Activated CD4-positive, CD25-positive, alpha-beta regulatory T cell (primary cell): ENCODE measurements at regions not wholly inside any gene's neighbourhood (a gene's known extent, or its start where the extent isn't known, plus 50 kb on each side); places are given as distances from the start of the nearest gene placed in this dataset.
"Not testable (repeated sequence)": the region's sequence is repeated elsewhere in the genome, so short reads cannot be mapped to it uniquely, and the experiment has no call there.

Experiments used
- DNase-seq, 4 experiments: peaks; one replicate each; lab custom pipeline; 2025; lab: John Stamatoyannopoulos, UW

- DNase-seq: no peak
Observed at GRCh38 chr15:95009635-95010034, 778.3 kb downstream of the MCTP2 start.

- no peak for DNase-seq
Observed at GRCh38 chr15:95013381-95013780, 782.0 kb downstream of the MCTP2 start.

DNA sequence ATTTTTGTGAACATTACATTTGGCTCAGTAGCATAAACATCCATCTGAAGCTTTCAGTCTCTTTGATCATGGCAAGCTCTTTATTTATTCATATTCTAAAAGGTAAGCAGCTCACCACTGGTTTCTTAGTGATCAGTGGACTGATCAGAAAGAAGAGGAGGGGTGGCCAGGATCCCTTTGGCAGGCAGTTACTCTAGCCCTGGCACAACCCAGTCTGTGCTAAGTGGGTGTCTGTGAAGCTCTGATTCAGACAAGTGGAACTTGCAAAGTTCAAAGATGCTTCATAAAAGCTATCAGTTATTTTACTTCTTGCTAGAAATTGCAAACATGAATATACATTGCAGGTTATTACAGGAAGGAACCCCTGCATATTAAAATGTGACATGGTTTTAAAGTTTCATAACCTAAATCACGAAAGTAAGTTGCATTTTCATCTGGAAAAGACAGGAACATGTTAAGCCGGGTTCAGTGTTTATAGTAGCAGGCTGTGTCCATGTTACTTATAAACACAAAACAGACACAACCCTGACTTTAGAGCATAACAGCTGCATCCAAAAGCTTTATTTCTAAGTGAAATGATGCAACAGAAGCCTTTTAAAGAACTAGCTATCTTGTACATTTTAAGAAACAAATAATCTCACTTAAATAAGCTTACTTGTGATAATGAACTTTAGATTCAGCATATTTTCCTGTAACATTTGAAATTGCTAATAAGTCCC, 785.3 kb downstream of the MCTP2 start:
- DNase-seq: no peak

DNA sequence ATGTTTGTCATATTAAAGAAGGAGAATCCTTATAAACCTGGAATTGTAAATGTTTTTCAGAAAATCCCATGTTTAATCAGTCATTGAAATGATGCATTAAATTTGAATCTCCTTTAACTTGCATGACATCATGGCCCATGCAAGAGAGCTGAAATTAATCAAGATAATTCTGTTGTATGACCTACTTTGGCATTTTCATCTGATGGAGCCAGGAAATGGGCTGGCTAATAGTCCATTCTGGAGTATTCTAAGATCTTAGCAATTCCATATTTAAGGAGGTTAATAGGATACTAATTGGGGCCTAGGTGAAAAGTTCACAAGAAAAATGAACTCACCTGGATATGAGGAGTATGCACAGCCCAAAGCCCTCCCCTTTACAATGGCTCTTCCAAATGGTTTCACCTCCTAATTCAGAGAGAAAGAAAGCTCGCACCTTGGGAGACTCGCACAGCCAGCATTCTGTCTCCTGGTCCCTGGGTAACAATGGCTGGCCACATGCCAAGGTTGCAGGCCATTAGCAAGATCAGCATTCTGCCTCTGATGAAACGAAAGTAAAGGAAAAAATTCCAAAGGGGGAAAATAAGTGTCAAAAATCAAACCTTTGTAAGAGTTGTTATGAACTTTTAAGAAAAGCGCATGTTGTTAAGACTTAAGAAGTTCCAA, 786.4 kb downstream of the MCTP2 start:
- no peak for DNase-seq

DNA sequence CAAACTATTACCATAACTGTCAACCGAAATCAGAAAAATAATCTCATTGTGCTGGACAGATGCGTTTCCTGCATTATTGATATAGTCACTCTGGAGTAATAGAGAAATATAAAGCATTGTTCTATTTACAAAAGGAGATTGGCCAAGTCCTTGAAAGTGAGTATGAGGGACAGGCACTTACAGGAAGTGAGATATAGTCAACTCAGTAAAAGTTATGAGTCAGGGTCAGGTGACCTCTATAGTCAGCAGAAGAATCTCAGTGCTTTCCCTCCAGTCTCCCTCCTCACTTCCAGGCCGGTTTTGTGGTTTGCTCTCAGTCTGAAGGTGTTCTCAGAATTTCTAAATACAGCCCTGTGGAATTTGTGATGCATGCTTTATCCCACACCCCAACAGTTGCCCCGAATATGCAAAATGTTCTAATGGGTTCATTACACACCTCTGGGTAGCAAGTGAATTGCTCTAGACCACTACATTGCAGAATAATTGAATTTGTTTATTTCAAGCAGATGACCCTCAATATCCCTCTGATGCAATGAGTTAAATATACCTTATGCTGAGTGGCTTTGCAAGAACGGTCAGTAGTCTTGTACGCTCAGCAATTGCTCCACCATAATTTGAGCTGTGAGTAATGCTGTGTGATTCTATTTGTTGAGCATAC, 787.7 kb downstream of the MCTP2 start:
- no peak for DNase-seq

GRCh38 chr15:95019907-95020306, 788.5 kb downstream of the MCTP2 start:
- DNase-seq: no peak

- DNase-seq: no peak
Observed at GRCh38 chr15:95021816-95022215, 790.5 kb downstream of the MCTP2 start.

GRCh38 chr15:95024351-95024750, 793.0 kb downstream of the MCTP2 start:
- no peak for DNase-seq

GRCh38 chr15:95025924-95026728, 794.8 kb downstream of the MCTP2 start:
- no peak for DNase-seq

DNA sequence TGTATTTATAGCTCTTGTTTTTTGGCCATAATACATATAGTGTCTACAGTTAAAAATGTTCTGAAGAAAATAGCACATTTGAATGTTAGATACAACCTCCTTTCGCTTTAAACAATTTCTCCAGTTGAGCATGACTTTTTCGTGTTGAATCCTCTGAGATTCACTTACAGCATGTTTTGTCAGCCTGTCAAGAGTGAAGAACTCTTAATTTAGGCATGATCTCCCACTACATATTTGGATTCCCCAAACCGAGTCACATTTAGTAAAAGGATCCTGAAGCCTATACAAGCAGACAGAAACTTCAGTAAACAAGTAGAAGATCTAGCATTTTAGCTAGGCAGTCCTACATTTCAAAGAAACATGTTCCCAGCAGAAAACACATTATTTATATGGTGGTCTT, 796.6 kb downstream of the MCTP2 start:
- DNase-seq: no peak

- no peak for DNase-seq
Observed at GRCh38 chr15:95032156-95032555, 800.8 kb downstream of the MCTP2 start.

DNA sequence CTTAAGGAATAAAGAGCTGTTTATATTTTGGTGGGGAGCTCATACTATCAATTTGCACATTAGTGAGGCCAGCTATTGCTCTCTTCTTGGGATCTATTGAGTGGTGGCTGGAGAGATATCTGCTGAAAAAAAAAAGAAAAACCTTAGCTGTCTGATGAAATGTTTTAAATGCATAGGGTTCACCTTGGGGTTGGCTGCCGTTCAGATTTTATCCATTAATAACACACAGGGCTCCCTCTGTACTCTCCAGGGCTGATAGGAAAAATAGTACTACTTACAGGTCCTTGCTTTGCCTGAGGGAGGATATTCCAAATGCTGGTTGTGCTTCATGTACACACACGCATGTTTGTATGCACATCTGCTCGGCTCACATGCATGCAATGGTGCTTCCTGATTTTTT, 803.7 kb downstream of the MCTP2 start:
- no peak for DNase-seq

DNA sequence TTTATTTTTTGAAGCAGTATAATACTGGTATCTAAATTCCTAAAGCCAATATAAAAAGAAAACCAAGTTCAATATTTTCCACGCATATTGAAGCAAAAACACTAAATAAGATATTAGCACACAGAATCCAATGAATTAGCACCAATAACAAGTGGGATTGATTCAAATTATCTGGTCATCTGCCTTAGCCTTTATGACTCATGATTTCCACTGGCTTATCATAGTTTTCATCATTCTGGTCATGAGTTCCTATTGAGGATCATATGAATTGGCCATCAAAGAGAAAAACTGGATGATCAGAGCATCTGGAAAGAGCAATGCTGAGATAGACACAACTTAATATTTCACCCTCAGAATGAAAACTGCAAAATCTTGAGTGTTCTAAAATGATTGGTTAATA, 809.9 kb downstream of the MCTP2 start:
- no peak for DNase-seq

DNA sequence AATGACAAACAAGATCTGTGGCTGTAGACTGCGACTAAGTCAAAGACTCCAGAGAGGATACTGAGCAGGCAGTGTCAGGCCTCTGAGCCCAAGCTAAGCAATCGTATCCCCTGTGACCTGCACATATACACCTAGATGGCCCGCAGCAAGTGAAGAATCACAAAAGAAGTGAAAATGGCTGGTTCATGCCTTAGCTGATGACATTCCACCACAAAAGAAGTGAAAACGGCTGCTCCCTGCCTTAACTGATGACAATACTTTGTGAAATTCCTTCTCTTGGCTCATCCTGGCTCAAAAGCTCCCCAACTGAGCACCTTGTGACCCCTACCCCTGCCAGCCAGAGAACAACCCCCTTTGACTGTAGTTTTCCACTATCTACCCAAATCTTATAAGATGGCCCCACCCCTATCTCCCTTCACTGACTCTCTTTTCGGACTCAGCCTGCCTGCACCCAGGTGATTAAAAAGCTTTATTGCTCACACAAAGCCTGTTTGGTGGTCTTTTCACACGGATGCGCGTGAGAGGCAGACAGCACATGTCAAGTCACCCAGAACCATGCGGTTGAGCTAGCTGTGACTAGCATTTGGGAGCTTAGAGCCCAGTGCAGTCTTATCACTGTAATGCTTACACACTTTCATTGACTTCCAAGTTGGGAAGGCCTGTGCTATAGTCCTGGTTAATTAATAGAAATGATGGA, 812.0 kb downstream of the MCTP2 start:
- DNase-seq: not testable (repeated sequence)

DNA sequence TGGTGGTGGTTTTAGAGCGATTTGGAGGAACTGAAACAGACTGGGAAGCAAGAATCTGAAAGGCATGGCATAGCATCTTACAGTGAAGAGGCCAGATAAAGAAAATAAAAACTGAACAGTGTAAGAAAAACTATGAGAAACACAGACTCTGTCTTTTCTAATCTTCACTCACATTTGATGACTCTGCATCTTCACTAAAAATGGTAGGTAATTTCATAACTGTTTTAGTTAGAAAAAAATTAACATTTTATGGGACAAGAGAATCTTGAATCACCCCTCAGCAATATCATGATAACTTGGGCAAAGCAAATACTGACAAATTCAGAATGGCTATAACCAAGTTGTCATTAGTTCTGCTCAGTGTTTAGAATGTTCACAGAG, 812.6 kb downstream of the MCTP2 start:
- DNase-seq: no peak

DNA sequence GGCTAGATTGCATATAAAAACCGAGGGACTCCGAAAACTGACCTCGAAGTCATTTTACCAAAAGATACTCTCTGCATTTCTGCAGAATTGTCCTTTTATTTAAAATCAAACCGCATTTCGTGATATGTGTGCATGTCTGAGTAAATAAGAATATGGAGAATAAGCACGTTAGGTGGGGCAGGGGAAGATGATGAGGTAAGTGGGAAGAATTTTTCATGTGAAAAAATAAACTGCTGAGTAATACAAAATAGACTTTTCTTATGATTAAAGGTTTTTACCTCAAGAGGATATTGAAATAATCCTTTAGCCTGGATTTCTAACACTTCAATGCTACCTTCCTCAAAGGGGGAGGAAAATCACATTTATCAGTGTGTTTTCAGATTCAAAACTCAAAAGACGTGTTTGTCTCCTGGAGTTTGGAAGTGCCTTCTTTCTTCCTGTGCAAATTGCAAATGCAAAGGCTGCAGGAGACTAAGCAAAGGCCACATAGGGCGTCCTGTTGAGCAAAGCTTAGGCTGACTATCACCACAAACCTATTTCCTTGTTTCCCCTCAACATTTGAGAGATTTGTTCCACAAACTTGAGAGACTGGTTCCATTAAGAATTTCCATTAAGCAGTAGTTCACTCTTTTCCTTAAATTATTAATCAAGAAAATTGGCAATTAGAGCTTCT, 813.5 kb downstream of the MCTP2 start:
- DNase-seq: no peak

- no peak for DNase-seq
Observed at GRCh38 chr15:95051861-95052260, 820.5 kb downstream of the MCTP2 start.

GRCh38 chr15:95059346-95059905, 828.1 kb downstream of the MCTP2 start:
- DNase-seq: no peak

- no peak for DNase-seq
Observed at GRCh38 chr15:95068701-95069521, 837.5 kb downstream of the MCTP2 start.
